ENCODE measurements at regions not wholly inside any gene's neighbourhood (a gene's known extent, or its start where the extent isn't known, plus 50 kb on each side); places are given as distances from the start of the nearest gene placed in this dataset.
A peak's percentile ranks its signal among the peaks of the same experiment; 100 is the strongest.
"Not testable (repeated sequence)": the region's sequence is repeated elsewhere in the genome, so short reads cannot be mapped to it uniquely, and the experiment has no call there.

- DNase-seq: no peak
- Histone ChIP-seq H3K79me2 (ENCODE audit: low read length) (no peaks in the 10 kb centered on the region), H3K9ac (ENCODE audit: low read length) (no peak overlapping the region), H3K4me2 (ENCODE audit: low read depth, low read length, poor library complexity, severe bottlenecking) (no peak overlapping the region), H3K36me3 (ENCODE audit: insufficient read depth, low read length) (no peaks in the 10 kb centered on the region), H3K9me3 (ENCODE audit: low read length) (0 out of 2 replicates have a peak, but pooled peaks cover 3% of the 10 kb centered on the region), H3K27ac (ENCODE audit: low read length) (no peak overlapping the region), H3K27me3 (ENCODE audit: low read length) (no peaks in the 10 kb centered on the region), H4K20me1 (ENCODE audit: insufficient read depth, low read depth, low read length) (no peaks in the 10 kb centered on the region), H2AFZ (ENCODE audit: low read length) (no peak overlapping the region), H3K4me3 (ENCODE audit: low read length) (no peak overlapping the region), H3K9me2 (replicated peaks; ENCODE audit: insufficient read depth, low read length) (no peaks in the 10 kb centered on the region), H3K4me1 (ENCODE audit: low read length) (no peaks in the 10 kb centered on the region)
Measured at GRCh38 chr1:81252471-81253151, 548.1 kb upstream of the ADGRL2 start.

- not testable (repeated sequence) for H3K9ac ChIP-seq (ENCODE audit: low read length); H3K4me1 ChIP-seq (ENCODE audit: low read length); H3K36me3 ChIP-seq (ENCODE audit: insufficient read depth, low read length); H3K27me3 ChIP-seq (ENCODE audit: low read length); H2AFZ ChIP-seq (ENCODE audit: low read length); H3K9me3 ChIP-seq (ENCODE audit: low read length); H3K9me2 ChIP-seq (replicated peaks; ENCODE audit: insufficient read depth, low read length); H3K4me2 ChIP-seq (ENCODE audit: low read depth, low read length, poor library complexity, severe bottlenecking); H3K4me3 ChIP-seq (ENCODE audit: low read length); H3K79me2 ChIP-seq (ENCODE audit: low read length); DNase-seq; H4K20me1 ChIP-seq (ENCODE audit: insufficient read depth, low read depth, low read length); H3K27ac ChIP-seq (ENCODE audit: low read length)
Measured at GRCh38 chr1:81250825-81251224, 549.9 kb upstream of the ADGRL2 start.

- DNase-seq; H3K9me2 ChIP-seq (replicated peaks; ENCODE audit: insufficient read depth, low read length); H2AFZ ChIP-seq (ENCODE audit: low read length); H3K4me3 ChIP-seq (ENCODE audit: low read length); H3K79me2 ChIP-seq (ENCODE audit: low read length); H3K4me2 ChIP-seq (ENCODE audit: low read depth, low read length, poor library complexity, severe bottlenecking); H3K36me3 ChIP-seq (ENCODE audit: insufficient read depth, low read length); H3K27ac ChIP-seq (ENCODE audit: low read length); H3K4me1 ChIP-seq (ENCODE audit: low read length); H3K27me3 ChIP-seq (ENCODE audit: low read length); H4K20me1 ChIP-seq (ENCODE audit: insufficient read depth, low read depth, low read length); H3K9ac ChIP-seq (ENCODE audit: low read length); H3K9me3 ChIP-seq (ENCODE audit: low read length): not testable (repeated sequence)
Measured at GRCh38 chr1:81245084-81245715, 555.5 kb upstream of the ADGRL2 start.

- not testable (repeated sequence) for H2AFZ ChIP-seq (ENCODE audit: low read length); H3K4me1 ChIP-seq (ENCODE audit: low read length); H3K36me3 ChIP-seq (ENCODE audit: insufficient read depth, low read length); H3K79me2 ChIP-seq (ENCODE audit: low read length); H3K9me2 ChIP-seq (replicated peaks; ENCODE audit: insufficient read depth, low read length); H3K4me2 ChIP-seq (ENCODE audit: low read depth, low read length, poor library complexity, severe bottlenecking); H3K9me3 ChIP-seq (ENCODE audit: low read length); H3K4me3 ChIP-seq (ENCODE audit: low read length); DNase-seq; H3K27ac ChIP-seq (ENCODE audit: low read length); H3K27me3 ChIP-seq (ENCODE audit: low read length); H4K20me1 ChIP-seq (ENCODE audit: insufficient read depth, low read depth, low read length); H3K9ac ChIP-seq (ENCODE audit: low read length)
Measured at GRCh38 chr1:81244612-81245011, 556.1 kb upstream of the ADGRL2 start.

- Histone ChIP-seq H3K9me2 (replicated peaks; ENCODE audit: insufficient read depth, low read length) (no peaks in the 10 kb centered on the region), H3K4me2 (ENCODE audit: low read depth, low read length, poor library complexity, severe bottlenecking) (no peak overlapping the region), H3K27me3 (ENCODE audit: low read length) (no peaks in the 10 kb centered on the region)
Measured at GRCh38 chr1:81242103-81242502, 558.6 kb upstream of the ADGRL2 start.

GRCh38 chr1:81238129-81238528 is 562.6 kb upstream of the ADGRL2 start:
- no peak overlapping the region for H3K9ac ChIP-seq (ENCODE audit: low read length)
- no peak overlapping the region for H3K4me3 ChIP-seq (ENCODE audit: low read length)
- no peaks in the 10 kb centered on the region for H3K36me3 ChIP-seq (ENCODE audit: insufficient read depth, low read length)
- 0 out of 2 replicates have a peak, but pooled peaks cover 4% of the 10 kb centered on the region for H3K9me2 ChIP-seq (replicated peaks; ENCODE audit: insufficient read depth, low read length)
- no peak overlapping the region for H2AFZ ChIP-seq (ENCODE audit: low read length)
- H4K20me1 ChIP-seq (ENCODE audit: insufficient read depth, low read depth, low read length): no peaks in the 10 kb centered on the region
- H3K79me2 ChIP-seq (ENCODE audit: low read length): no peaks in the 10 kb centered on the region
- H3K4me1 ChIP-seq (ENCODE audit: low read length): no peaks in the 10 kb centered on the region
- DNase-seq: no peak
- H3K27ac ChIP-seq (ENCODE audit: low read length): no peak overlapping the region
- H3K27me3 ChIP-seq (ENCODE audit: low read length): no peaks in the 10 kb centered on the region
- H3K4me2 ChIP-seq (ENCODE audit: low read depth, low read length, poor library complexity, severe bottlenecking): peak overlapping the region; percentile 32
- H3K9me3 ChIP-seq (ENCODE audit: low read length): peaks cover 10% of the 10 kb centered on the region; the same call in 1 of the 2 replicates

More at GRCh38 chr1:81242103-81242502, 558.6 kb upstream of the ADGRL2 start:
- Histone ChIP-seq H3K36me3 (ENCODE audit: insufficient read depth, low read length) (no peaks in the 10 kb centered on the region), H2AFZ (ENCODE audit: low read length) (no peak overlapping the region), H3K9ac (ENCODE audit: low read length) (no peak overlapping the region), H4K20me1 (ENCODE audit: insufficient read depth, low read depth, low read length) (no peaks in the 10 kb centered on the region), H3K4me1 (ENCODE audit: low read length) (no peaks in the 10 kb centered on the region), H3K27ac (ENCODE audit: low read length) (no peak overlapping the region), H3K9me3 (ENCODE audit: low read length) (peaks cover 5% of the 10 kb centered on the region; the same call in 1 of the 2 replicates), H3K79me2 (ENCODE audit: low read length) (no peaks in the 10 kb centered on the region), H3K4me3 (ENCODE audit: low read length) (no peak overlapping the region)
- no peak for DNase-seq

- no peak overlapping the region for H3K27ac ChIP-seq (ENCODE audit: low read length)
- H3K9me3 ChIP-seq (ENCODE audit: low read length): peaks cover 10% of the 10 kb centered on the region; the same call in 1 of the 2 replicates
- H3K4me2 ChIP-seq (ENCODE audit: low read depth, low read length, poor library complexity, severe bottlenecking): peak overlapping the region; percentile 32
- no peaks in the 10 kb centered on the region for H4K20me1 ChIP-seq (ENCODE audit: insufficient read depth, low read depth, low read length)
- no peak overlapping the region for H3K4me3 ChIP-seq (ENCODE audit: low read length)
- no peaks in the 10 kb centered on the region for H3K79me2 ChIP-seq (ENCODE audit: low read length)
- no peaks in the 10 kb centered on the region for H3K36me3 ChIP-seq (ENCODE audit: insufficient read depth, low read length)
- H3K9ac ChIP-seq (ENCODE audit: low read length): no peak overlapping the region
- H2AFZ ChIP-seq (ENCODE audit: low read length): no peak overlapping the region
- DNase-seq: no peak
- no peaks in the 10 kb centered on the region for H3K4me1 ChIP-seq (ENCODE audit: low read length)
- no peaks in the 10 kb centered on the region for H3K27me3 ChIP-seq (ENCODE audit: low read length)
- H3K9me2 ChIP-seq (replicated peaks; ENCODE audit: insufficient read depth, low read length): 0 out of 2 replicates have a peak, but pooled peaks cover 4% of the 10 kb centered on the region
Measured at GRCh38 chr1:81237473-81238089, 563.2 kb upstream of the ADGRL2 start.

- Histone ChIP-seq H3K27me3 (ENCODE audit: low read length) (no peaks in the 10 kb centered on the region), H3K9ac (ENCODE audit: low read length) (no peak overlapping the region), H3K9me2 (replicated peaks; ENCODE audit: insufficient read depth, low read length) (0 out of 2 replicates have a peak, but pooled peaks cover 4% of the 10 kb centered on the region), H2AFZ (ENCODE audit: low read length) (no peak overlapping the region), H3K36me3 (ENCODE audit: insufficient read depth, low read length) (no peaks in the 10 kb centered on the region), H3K79me2 (ENCODE audit: low read length) (no peaks in the 10 kb centered on the region), H3K27ac (ENCODE audit: low read length) (no peak overlapping the region), H4K20me1 (ENCODE audit: insufficient read depth, low read depth, low read length) (no peaks in the 10 kb centered on the region), H3K9me3 (ENCODE audit: low read length) (peaks cover 10% of the 10 kb centered on the region; the same call in 1 of the 2 replicates), H3K4me2 (ENCODE audit: low read depth, low read length, poor library complexity, severe bottlenecking) (no peak overlapping the region), H3K4me1 (ENCODE audit: low read length) (no peaks in the 10 kb centered on the region), H3K4me3 (ENCODE audit: low read length) (no peak overlapping the region)
- DNase-seq: no peak
Measured at GRCh38 chr1:81234237-81234636, 566.5 kb upstream of the ADGRL2 start.
